ENCODE measurements at regions not wholly inside any gene's neighbourhood (a gene's known extent, or its start where the extent isn't known, plus 50 kb on each side); places are given as distances from the start of the nearest gene placed in this dataset.

GRCh38 chr2:43126817-43127207 is 99.6 kb downstream of the ZFP36L2 start:
- TF ChIP-seq CTCF (IDR thresholded peaks at IDR 0.05; ENCODE audit: low read depth, low read length, poor library complexity, severe bottlenecking) (no peak), EZH2phosphoT487 (IDR thresholded peaks at IDR 0.05; ENCODE audit: borderline replicate concordance, low read length) (no peak)
- Histone ChIP-seq H3K4me3 (ENCODE audit: low read length) (no peak overlapping the region), H3K79me2 (ENCODE audit: control insufficient read depth, low read length) (no peaks in the 10 kb centered on the region), H3K4me2 (ENCODE audit: low read length) (no peak overlapping the region), H3K9me3 (ENCODE audit: control insufficient read depth, insufficient read depth, low read length) (no peaks in the 10 kb centered on the region), H3K27me3 (ENCODE audit: control insufficient read depth, low read length) (no peaks in the 10 kb centered on the region), H3K36me3 (ENCODE audit: control insufficient read depth, low read length) (no peaks in the 10 kb centered on the region), H3K9me2 (replicated peaks; ENCODE audit: control insufficient read depth, low read length) (no peaks in the 10 kb centered on the region), H3K4me1 (ENCODE audit: control insufficient read depth, low read length) (peaks cover 81% of the 10 kb centered on the region), H4K20me1 (ENCODE audit: control insufficient read depth, insufficient read depth, low read depth, low read length) (no peaks in the 10 kb centered on the region), H3K27ac (ENCODE audit: low read depth, low read length) (no peak overlapping the region), H3F3A (ENCODE audit: control insufficient read depth, insufficient read depth) (peaks cover 13% of the 10 kb centered on the region)

GRCh38 chr2:43125090-43125998 is 101.1 kb downstream of the ZFP36L2 start:
- H3F3A ChIP-seq (ENCODE audit: control insufficient read depth, insufficient read depth), result peaks cover 9% of the 10 kb centered on the region; the same call in 1 of the 2 replicates
- no peaks in the 10 kb centered on the region for H3K79me2 ChIP-seq (ENCODE audit: control insufficient read depth, low read length)
- H3K36me3 ChIP-seq (ENCODE audit: control insufficient read depth, low read length), result no peaks in the 10 kb centered on the region
- peaks cover 66% of the 10 kb centered on the region for H3K4me1 ChIP-seq (ENCODE audit: control insufficient read depth, low read length)
- H3K27ac ChIP-seq (ENCODE audit: low read depth, low read length), result peak overlapping the region; percentile 23; the same call in 1 of the 2 replicates
- no peaks in the 10 kb centered on the region for H4K20me1 ChIP-seq (ENCODE audit: control insufficient read depth, insufficient read depth, low read depth, low read length)
- peak overlapping the region; percentile 60 for H3K4me2 ChIP-seq (ENCODE audit: low read length)
- H3K27me3 ChIP-seq (ENCODE audit: control insufficient read depth, low read length), result no peaks in the 10 kb centered on the region
- H3K9me2 ChIP-seq (replicated peaks; ENCODE audit: control insufficient read depth, low read length), result no peaks in the 10 kb centered on the region
- H3K4me3 ChIP-seq (ENCODE audit: low read length), result peak overlapping the region; percentile 34
- H3K9me3 ChIP-seq (ENCODE audit: control insufficient read depth, insufficient read depth, low read length), result no peaks in the 10 kb centered on the region
- TF ChIP-seq CTCF (IDR thresholded peaks at IDR 0.05; ENCODE audit: low read depth, low read length, poor library complexity, severe bottlenecking) (no peak), EZH2phosphoT487 (IDR thresholded peaks at IDR 0.05; ENCODE audit: borderline replicate concordance, low read length) (no peak)

GRCh38 chr2:43124687-43125057 is 101.7 kb downstream of the ZFP36L2 start:
- Histone ChIP-seq H3K79me2 (ENCODE audit: control insufficient read depth, low read length) (no peaks in the 10 kb centered on the region), H3K36me3 (ENCODE audit: control insufficient read depth, low read length) (no peaks in the 10 kb centered on the region), H3K27me3 (ENCODE audit: control insufficient read depth, low read length) (no peaks in the 10 kb centered on the region), H3F3A (ENCODE audit: control insufficient read depth, insufficient read depth) (peaks cover 9% of the 10 kb centered on the region; the same call in 1 of the 2 replicates), H4K20me1 (ENCODE audit: control insufficient read depth, insufficient read depth, low read depth, low read length) (no peaks in the 10 kb centered on the region), H3K4me3 (ENCODE audit: low read length) (no peak overlapping the region), H3K9me2 (replicated peaks; ENCODE audit: control insufficient read depth, low read length) (no peaks in the 10 kb centered on the region), H3K9me3 (ENCODE audit: control insufficient read depth, insufficient read depth, low read length) (no peaks in the 10 kb centered on the region), H3K4me2 (ENCODE audit: low read length) (peak overlapping the region; percentile 60), H3K27ac (ENCODE audit: low read depth, low read length) (no peak overlapping the region), H3K4me1 (ENCODE audit: control insufficient read depth, low read length) (peaks cover 59% of the 10 kb centered on the region)
- TF ChIP-seq CTCF (IDR thresholded peaks at IDR 0.05; ENCODE audit: low read depth, low read length, poor library complexity, severe bottlenecking), result no peak
